MM.1S (cell line): ENCODE measurements at regions not wholly inside any gene's neighbourhood (a gene's known extent, or its start where the extent isn't known, plus 50 kb on each side); places are given as distances from the start of the nearest gene placed in this dataset.

ENCODE experiments used
- DNase-seq: peaks from one replicate; pipeline ENCODE4 v3.0.0-alpha.2; 2015
- H2AFZ ChIP-seq: fragments of 300-600 bp; sonication (generic); 2 replicates; pipeline ENCODE4 v1.6.0; 2016; ENCODE audit warnings: antibody characterized with exemption, low read length
- H3F3A ChIP-seq: fragments of 300-600 bp; sonication (generic); 2 replicates; pipeline ENCODE4 v1.6.1; 2016; ENCODE audit warnings: mild to moderate bottlenecking, antibody characterized with exemption, low read length, moderate library complexity, mixed read lengths; ENCODE audit not compliant: insufficient read depth
- H3K27ac ChIP-seq: fragments of 300-600 bp; sonication (generic); 2 replicates; pipeline ENCODE4 v1.5.1; 2016; ENCODE audit warnings: mild to moderate bottlenecking, low read length
- H3K27me3 ChIP-seq: fragments of 300-600 bp; sonication (generic); replicated peaks from 2 replicates; pipeline ENCODE4 v1.6.0; 2016; ENCODE audit warnings: low read length; ENCODE audit not compliant: insufficient read depth
- H3K36me3 ChIP-seq: fragments of 300-600 bp; sonication (generic); replicated peaks from 2 replicates; pipeline ENCODE4 v1.6.1; 2016; ENCODE audit warnings: mild to moderate bottlenecking, low read length, mixed read lengths; ENCODE audit not compliant: insufficient read depth
- H3K4me1 ChIP-seq: fragments of 300-600 bp; sonication (generic); 2 replicates; pipeline ENCODE4 v1.6.1; 2016; ENCODE audit warnings: low read length, mixed read lengths
- H3K4me2 ChIP-seq: fragments of 300-600 bp; sonication (generic); 2 replicates; pipeline ENCODE4 v1.6.0; 2016; ENCODE audit warnings: low read depth, low read length
- H3K4me3 ChIP-seq: fragments of 300-600 bp; sonication (generic); 2 replicates; pipeline ENCODE4 v1.5.1; 2016; ENCODE audit warnings: low read length, mixed read lengths
- H3K79me2 ChIP-seq: fragments of 300-600 bp; sonication (generic); 2 replicates; pipeline ENCODE4 v1.6.1; 2016; ENCODE audit warnings: mixed run types, low read length, mixed read lengths
- H3K9ac ChIP-seq: fragments of 300-600 bp; sonication (generic); 2 replicates; pipeline ENCODE4 v1.6.1; 2016; ENCODE audit warnings: low read length, mixed read lengths
- H3K9me2 ChIP-seq: fragments of 300-600 bp; sonication (generic); replicated peaks from 2 replicates; pipeline ENCODE4 v1.6.1; 2016; ENCODE audit warnings: mild to moderate bottlenecking, low read length, mixed read lengths; ENCODE audit not compliant: insufficient read depth
- H3K9me3 ChIP-seq: fragments of 300-600 bp; sonication (generic); replicated peaks from 2 replicates; pipeline ENCODE4 v1.6.1; 2016; ENCODE audit warnings: mild to moderate bottlenecking, low read length, mixed read lengths; ENCODE audit not compliant: insufficient read depth
- H4K20me1 ChIP-seq: fragments of 300-600 bp; sonication (generic); 2 replicates; pipeline ENCODE4 v1.6.1; 2016; ENCODE audit warnings: mild to moderate bottlenecking, low read length, moderate library complexity, mixed read lengths; ENCODE audit not compliant: insufficient read depth
- EZH2 ChIP-seq: fragments of 300-600 bp; sonication (generic); optimal IDR thresholded peaks from 2 replicates; pipeline ENCODE3; 2017; ENCODE audit warnings: low read depth, mild to moderate bottlenecking, antibody characterized with exemption, low read length, mixed read lengths
- EZH2phosphoT487 ChIP-seq: fragments of 300-600 bp; sonication (generic); IDR thresholded peaks from 2 replicates; pipeline ENCODE4 v1.6.1; 2018; ENCODE audit warnings: antibody characterized with exemption, low read length
- TF ChIP-seq, protein P1 (sequence below): fragments of 300-600 bp; sonication (generic); IDR thresholded peaks from 2 replicates; pipeline ENCODE4 v1.5.1; 2016; ENCODE audit warnings: antibody characterized with exemption, low read length, mixed read lengths

DNA sequence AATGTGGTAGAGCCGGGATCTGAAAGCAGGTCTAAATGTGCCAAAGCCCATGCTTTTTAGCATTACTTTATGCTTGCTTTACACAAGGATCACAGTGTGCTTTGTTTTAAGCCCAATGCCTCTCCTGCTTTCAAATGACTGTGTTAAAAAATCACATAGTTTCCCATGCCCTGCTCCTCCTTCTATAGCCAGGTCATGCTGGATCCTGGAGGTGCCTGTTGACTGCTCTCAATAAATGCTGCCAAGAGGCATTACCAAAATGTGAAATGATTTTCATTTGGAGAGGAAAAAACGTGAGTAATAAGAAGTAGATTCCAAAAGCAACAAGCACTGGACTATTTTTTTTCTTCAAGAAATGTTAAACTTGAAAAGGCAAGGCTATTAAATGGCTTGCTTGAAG lies 420.7 kb upstream of the USP24 start:
- Histone ChIP-seq H3K9ac (no peak overlapping the region), H2AFZ (no peak overlapping the region), H3K27me3 (no peaks in the 10 kb centered on the region), H3K4me1 (no peaks in the 10 kb centered on the region), H3K4me2 (no peak overlapping the region), H4K20me1 (no peaks in the 10 kb centered on the region), H3K4me3 (no peak overlapping the region), H3K9me2 (no peaks in the 10 kb centered on the region), H3F3A (no peaks in the 10 kb centered on the region), H3K27ac (no peak overlapping the region), H3K79me2 (no peaks in the 10 kb centered on the region), H3K36me3 (no peaks in the 10 kb centered on the region), H3K9me3 (no peaks in the 10 kb centered on the region)
- DNase-seq = no peak
- TF ChIP-seq, protein P1, sequence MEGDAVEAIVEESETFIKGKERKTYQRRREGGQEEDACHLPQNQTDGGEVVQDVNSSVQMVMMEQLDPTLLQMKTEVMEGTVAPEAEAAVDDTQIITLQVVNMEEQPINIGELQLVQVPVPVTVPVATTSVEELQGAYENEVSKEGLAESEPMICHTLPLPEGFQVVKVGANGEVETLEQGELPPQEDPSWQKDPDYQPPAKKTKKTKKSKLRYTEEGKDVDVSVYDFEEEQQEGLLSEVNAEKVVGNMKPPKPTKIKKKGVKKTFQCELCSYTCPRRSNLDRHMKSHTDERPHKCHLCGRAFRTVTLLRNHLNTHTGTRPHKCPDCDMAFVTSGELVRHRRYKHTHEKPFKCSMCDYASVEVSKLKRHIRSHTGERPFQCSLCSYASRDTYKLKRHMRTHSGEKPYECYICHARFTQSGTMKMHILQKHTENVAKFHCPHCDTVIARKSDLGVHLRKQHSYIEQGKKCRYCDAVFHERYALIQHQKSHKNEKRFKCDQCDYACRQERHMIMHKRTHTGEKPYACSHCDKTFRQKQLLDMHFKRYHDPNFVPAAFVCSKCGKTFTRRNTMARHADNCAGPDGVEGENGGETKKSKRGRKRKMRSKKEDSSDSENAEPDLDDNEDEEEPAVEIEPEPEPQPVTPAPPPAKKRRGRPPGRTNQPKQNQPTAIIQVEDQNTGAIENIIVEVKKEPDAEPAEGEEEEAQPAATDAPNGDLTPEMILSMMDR = no peak
- TF ChIP-seq EZH2phosphoT487 (no peak), EZH2 (no peak)

DNA sequence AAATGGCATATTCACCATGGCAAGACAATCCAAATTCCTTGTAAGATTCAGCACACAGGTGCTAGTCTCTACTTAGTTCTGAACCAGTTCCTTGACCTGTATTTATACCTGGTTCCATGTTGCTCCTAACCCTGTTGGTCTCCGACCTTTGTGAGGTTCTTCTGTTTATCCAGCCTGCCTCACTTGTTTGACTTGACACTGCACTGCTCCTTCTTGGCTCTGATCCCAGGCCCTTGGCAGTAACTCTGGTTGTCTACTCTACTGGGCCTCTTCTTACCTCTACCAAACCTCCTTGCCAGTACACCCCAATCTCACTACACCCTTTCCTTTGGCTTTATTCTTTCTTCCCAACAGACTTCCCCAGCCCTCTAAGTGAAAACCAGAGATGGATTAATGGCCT lies 419.4 kb upstream of the USP24 start:
- Histone ChIP-seq H3F3A (no peaks in the 10 kb centered on the region), H3K27me3 (no peaks in the 10 kb centered on the region), H3K4me1 (no peaks in the 10 kb centered on the region), H2AFZ (no peak overlapping the region), H3K9me2 (no peaks in the 10 kb centered on the region), H3K9ac (no peak overlapping the region), H3K4me2 (no peak overlapping the region), H3K36me3 (no peaks in the 10 kb centered on the region), H3K79me2 (no peaks in the 10 kb centered on the region), H3K27ac (no peak overlapping the region), H3K4me3 (no peak overlapping the region), H3K9me3 (no peaks in the 10 kb centered on the region), H4K20me1 (no peaks in the 10 kb centered on the region)
- DNase-seq = no peak
- TF ChIP-seq EZH2 (no peak), EZH2phosphoT487 (no peak)
- TF ChIP-seq, protein P1 = no peak

DNA sequence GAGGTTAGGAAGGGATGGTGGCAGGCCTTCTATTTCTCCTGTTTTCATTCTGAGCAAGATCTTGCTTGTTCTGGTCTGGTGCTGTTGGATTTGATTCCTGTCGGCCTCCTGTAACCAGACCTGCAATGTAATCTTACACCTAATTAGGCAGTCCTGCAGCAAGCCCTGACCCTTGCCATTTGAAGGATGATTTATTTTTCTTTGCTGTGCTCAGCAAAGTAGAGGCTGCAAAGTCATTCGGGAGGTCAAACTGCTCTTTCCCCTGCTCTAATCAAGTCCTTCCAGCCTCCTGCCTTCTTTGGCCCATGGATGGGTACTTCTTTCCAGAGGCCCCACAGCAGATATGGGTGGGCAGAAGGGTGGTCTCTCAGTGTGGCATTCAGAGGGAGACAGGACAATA lies 417.7 kb upstream of the USP24 start:
- Histone ChIP-seq H3K4me2 (no peak overlapping the region), H2AFZ (no peak overlapping the region), H3K27me3 (no peaks in the 10 kb centered on the region), H3K4me1 (no peaks in the 10 kb centered on the region), H3F3A (no peaks in the 10 kb centered on the region), H3K79me2 (no peaks in the 10 kb centered on the region), H3K9me2 (no peaks in the 10 kb centered on the region), H3K4me3 (no peak overlapping the region), H3K36me3 (no peaks in the 10 kb centered on the region), H3K9me3 (no peaks in the 10 kb centered on the region), H3K27ac (no peak overlapping the region), H3K9ac (no peak overlapping the region), H4K20me1 (no peaks in the 10 kb centered on the region)
- TF ChIP-seq EZH2 (no peak), EZH2phosphoT487 (no peak)
- TF ChIP-seq, protein P1 = no peak
- no peak for DNase-seq
